ENCODE measurements at regions not wholly inside any gene's neighbourhood (a gene's known extent, or its start where the extent isn't known, plus 50 kb on each side); places are given as distances from the start of the nearest gene placed in this dataset.

DNA sequence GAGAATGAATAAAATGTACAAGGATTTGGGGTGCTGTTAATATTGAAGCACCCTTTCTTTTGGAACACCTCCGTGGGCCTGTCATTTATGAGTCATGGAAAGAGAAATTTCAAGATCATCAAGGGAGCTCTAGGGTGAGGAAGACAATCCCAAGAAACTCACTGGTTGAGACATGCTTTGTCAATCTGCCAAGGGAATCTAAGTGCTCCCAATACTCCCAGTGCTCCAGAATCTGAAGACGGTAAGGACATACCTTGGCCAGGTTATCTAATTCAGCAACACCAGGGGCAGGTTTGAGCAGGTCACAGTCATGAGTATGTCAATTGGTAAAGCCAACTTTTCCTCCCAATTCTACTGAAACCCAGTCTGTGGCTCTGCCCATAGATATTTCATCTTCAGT is 556.4 kb upstream of the CPEB2 start:
- TF ChIP-seq, protein P1, sequence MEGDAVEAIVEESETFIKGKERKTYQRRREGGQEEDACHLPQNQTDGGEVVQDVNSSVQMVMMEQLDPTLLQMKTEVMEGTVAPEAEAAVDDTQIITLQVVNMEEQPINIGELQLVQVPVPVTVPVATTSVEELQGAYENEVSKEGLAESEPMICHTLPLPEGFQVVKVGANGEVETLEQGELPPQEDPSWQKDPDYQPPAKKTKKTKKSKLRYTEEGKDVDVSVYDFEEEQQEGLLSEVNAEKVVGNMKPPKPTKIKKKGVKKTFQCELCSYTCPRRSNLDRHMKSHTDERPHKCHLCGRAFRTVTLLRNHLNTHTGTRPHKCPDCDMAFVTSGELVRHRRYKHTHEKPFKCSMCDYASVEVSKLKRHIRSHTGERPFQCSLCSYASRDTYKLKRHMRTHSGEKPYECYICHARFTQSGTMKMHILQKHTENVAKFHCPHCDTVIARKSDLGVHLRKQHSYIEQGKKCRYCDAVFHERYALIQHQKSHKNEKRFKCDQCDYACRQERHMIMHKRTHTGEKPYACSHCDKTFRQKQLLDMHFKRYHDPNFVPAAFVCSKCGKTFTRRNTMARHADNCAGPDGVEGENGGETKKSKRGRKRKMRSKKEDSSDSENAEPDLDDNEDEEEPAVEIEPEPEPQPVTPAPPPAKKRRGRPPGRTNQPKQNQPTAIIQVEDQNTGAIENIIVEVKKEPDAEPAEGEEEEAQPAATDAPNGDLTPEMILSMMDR (IDR thresholded peaks at IDR 0.05): no peak
- TF ChIP-seq EZH2 (IDR thresholded peaks at IDR 0.05): no peak
